ENCODE measurements at regions not wholly inside any gene's neighbourhood (a gene's known extent, or its start where the extent isn't known, plus 50 kb on each side); places are given as distances from the start of the nearest gene placed in this dataset.

DNA sequence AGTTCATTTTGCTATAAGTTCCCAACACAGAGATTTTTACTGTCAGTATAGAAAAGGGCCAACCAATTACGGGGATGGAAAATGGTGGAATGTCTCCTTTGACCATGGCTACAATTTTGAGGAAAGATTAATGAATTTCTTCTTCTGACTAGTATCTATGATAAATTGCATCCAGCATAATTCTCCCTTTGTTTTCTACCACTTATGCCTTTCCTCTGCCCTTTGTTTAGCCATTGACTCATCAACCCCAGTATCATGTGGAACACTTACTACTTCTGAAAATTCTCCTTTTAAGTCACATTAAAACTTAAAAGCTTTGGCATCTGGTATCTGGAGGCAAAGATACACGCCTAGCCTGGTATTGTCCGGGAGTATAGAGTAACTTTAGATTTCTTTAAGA is 92.9 kb upstream of the CADPS start:
- peaks cover 0 to 29% (median 0%) of the 10 kb centered on the region in 4 experiments; a peak in 4 of 8 replicates for H3K36me3 ChIP-seq (ENCODE audit: control insufficient read depth in 2 of 4, insufficient read depth in 4 of 4, low read length in 3 of 4)
- no peaks in the 10 kb centered on the region for H3K9me3 ChIP-seq (ENCODE audit: insufficient read depth in 2 of 2, low read depth in 1 of 2, low read length in 1 of 2)
- no peak overlapping the region for H3K4ac ChIP-seq (replicated peaks; ENCODE audit: insufficient read length, low read depth, low read length)
- H3K23me2 ChIP-seq (ENCODE audit: low read depth, low read length), result no peaks in the 10 kb centered on the region
- 0 out of 2 replicates have a peak, but pooled peaks cover 2% of the 10 kb centered on the region for H3K79me1 ChIP-seq (ENCODE audit: low read depth, low read length)
- H2AK5ac ChIP-seq (ENCODE audit: low read depth, low read length), result no peak overlapping the region
- no peak overlapping the region for H3K56ac ChIP-seq (replicated peaks; ENCODE audit: insufficient read length, low read depth, low read length)
- H2BK20ac ChIP-seq (ENCODE audit: low read length), result no peak overlapping the region
- H3K4me2 ChIP-seq (ENCODE audit: insufficient read depth in 1 of 2, low read depth in 2 of 2, low read length in 2 of 2), result no peak overlapping the region
- H4K8ac ChIP-seq (ENCODE audit: extremely low read depth, insufficient read depth, low read length), result no peak overlapping the region
- H4K20me1 ChIP-seq (replicated peaks in 1 of 2; ENCODE audit: control insufficient read depth in 1 of 2, insufficient read depth in 2 of 2, low read length in 2 of 2), result no peaks in the 10 kb centered on the region
- CTCF ChIA-PET (ENCODE audit: partially characterized antibody), result interaction anchor here (0.7 kb wide), 1 partner anchor 336 kb away, joined by 3 read pairs; no protein-coding TSS in a partner anchor
- no peak overlapping the region for H4K91ac ChIP-seq (replicated peaks; ENCODE audit: insufficient read length, low read length)
- no peak overlapping the region for H3K27ac ChIP-seq (ENCODE audit: low read depth, low read length)
- POLR2A ChIA-PET (ENCODE audit: partially characterized antibody), result interaction anchor here (1.0 to 1.2 kb wide), 2 partner anchors 14 to 22 kb away, joined by 3 to 4 read pairs; no protein-coding TSS in a partner anchor
- DNase-seq (ENCODE audit: low read depth in 1 of 2, low spot score in 2 of 2) (no peak), FAIRE-seq (no peak)
- WGBS, 2 experiments (ENCODE audit: extremely low coverage in 1 of 2, insufficient coverage in 1 of 2, insufficient read length in 1 of 2, insufficient replicate concordance in 2 of 2, low coverage in 1 of 2, low lambda C conversion rate in 2 of 2, missing lambda C conversion rate in 1 of 2), result 87% methylated on average over 3 of the region's 3 CpGs; no CpG with 5 or more reads in 1 of the 2 experiments
- no peak overlapping the region for H4K5ac ChIP-seq (ENCODE audit: insufficient read length, low read depth, low read length)
- H3K9ac ChIP-seq (replicated peaks in 1 of 4; ENCODE audit: extremely low read depth in 1 of 4, low read depth in 3 of 4, low read length in 3 of 4), result no peak overlapping the region
- H2BK15ac ChIP-seq (ENCODE audit: low read length), result no peak overlapping the region
- peaks cover 0 to 8% of the 10 kb centered on the region in 2 experiments; a peak in 1 of 4 replicates for H3K79me2 ChIP-seq (ENCODE audit: control insufficient read depth in 1 of 2, insufficient read depth in 2 of 2, low read length in 2 of 2)
- no peak overlapping the region for H2BK120ac ChIP-seq (replicated peaks; ENCODE audit: low read depth, low read length)
- peaks cover 0 to 6% (median 1%) of the 10 kb centered on the region in 4 experiments; a peak in 2 of 7 replicates for H3K4me1 ChIP-seq (replicated peaks in 1 of 4; ENCODE audit: control insufficient read depth in 3 of 4, insufficient read depth in 4 of 4, low read length in 3 of 4)
- no peak overlapping the region for H3K14ac ChIP-seq (ENCODE audit: insufficient read length)
- no peaks in the 10 kb centered on the region for H3K27me3 ChIP-seq (replicated peaks in 1 of 4; ENCODE audit: control insufficient read depth in 3 of 4, extremely low read depth in 1 of 4, insufficient read depth in 3 of 4, low read length in 3 of 4)
- no peak overlapping the region for H2AFZ ChIP-seq (ENCODE audit: low read length)
- H2BK12ac ChIP-seq (ENCODE audit: low read depth, low read length), result no peak overlapping the region
- no peak overlapping the region for H3K23ac ChIP-seq (ENCODE audit: insufficient read length)
- no peak overlapping the region for H3K4me3 ChIP-seq (ENCODE audit: extremely low read depth in 1 of 4, insufficient read depth in 2 of 4, low read depth in 3 of 4, low read length in 4 of 4)
- no peak overlapping the region for H3K18ac ChIP-seq (ENCODE audit: extremely low read depth, low read length)
- H2BK5ac ChIP-seq (ENCODE audit: low read depth, low read length), result no peak overlapping the region
- TF ChIP-seq RAD21 (IDR thresholded peaks at IDR 0.05 in 1 of 2, conservative IDR thresholded peaks at IDR 0.05 in 1 of 2; ENCODE audit: low read depth in 2 of 2, low read length in 2 of 2), result no peak
- no peak for TF ChIP-seq FOSL1 (IDR thresholded peaks at IDR 0.05; ENCODE audit: insufficient read depth, low read depth, low read length)
